ENCODE measurements at regions not wholly inside any gene's neighbourhood (a gene's known extent, or its start where the extent isn't known, plus 50 kb on each side); places are given as distances from the start of the nearest gene placed in this dataset.
A peak's percentile ranks its signal among the peaks of the same experiment; 100 is the strongest.
"Not testable (repeated sequence)": the region's sequence is repeated elsewhere in the genome, so short reads cannot be mapped to it uniquely, and the experiment has no call there.

GRCh38 chr9:90201766-90202165 is 440.9 kb downstream of the DIRAS2 start:
- peak overlapping the region in 1 of 4 donors; percentile 32 for H3K27ac ChIP-seq
- intact Hi-C loops (cut with DNase I; ENCODE audit: low total_unique reads) (no loop called here), in situ Hi-C loops (cut with MboI; ENCODE audit: low pct_ligation_motif_present in 1 of 4, low pct_unique_long_range_greater_than_20kb in 1 of 4, low sequenced_read_pairs in 3 of 4) (no loop called here)

GRCh38 chr9:90204128-90204831 is 438.3 kb downstream of the DIRAS2 start:
- H3K4me1 ChIP-seq = peaks cover 0 to 11% (median 0%) of the 10 kb centered on the region in 4 donors
- H3K27ac ChIP-seq = no peak overlapping the region
- DNase-seq = no peak
- in situ Hi-C loops (cut with MboI; ENCODE audit: low pct_ligation_motif_present in 1 of 4, low pct_unique_long_range_greater_than_20kb in 1 of 4, low sequenced_read_pairs in 3 of 4) (no loop called here), intact Hi-C loops (cut with DNase I; ENCODE audit: low total_unique reads) (no loop called here)
- no peak overlapping the region for H3K4me3 ChIP-seq
- no peaks in the 10 kb centered on the region for H3K9me3 ChIP-seq
- TF ChIP-seq POLR2A (IDR thresholded peaks at IDR 0.05) (no peak), CTCF (IDR thresholded peaks at IDR 0.05) (no peak), POLR2AphosphoS5 (IDR thresholded peaks at IDR 0.05) (no peak), EP300 (IDR thresholded peaks at IDR 0.05; ENCODE audit: low read depth) (no peak)
- 73 to 75% methylated on average over 3 to 7 of the region's 7 CpGs for WGBS, 2 donors (ENCODE audit: low coverage in 1 of 2)
- H3K36me3 ChIP-seq = no peaks in the 10 kb centered on the region
- H3K27me3 ChIP-seq = no peaks in the 10 kb centered on the region

More at GRCh38 chr9:90201766-90202165, 440.9 kb downstream of the DIRAS2 start:
- Histone ChIP-seq H3K9me3 (no peaks in the 10 kb centered on the region), H3K4me1 (peaks cover 0 to 11% (median 0%) of the 10 kb centered on the region in 4 donors), H3K36me3 (no peaks in the 10 kb centered on the region), H3K27me3 (no peaks in the 10 kb centered on the region), H3K4me3 (no peak overlapping the region)
- TF ChIP-seq POLR2AphosphoS5 (IDR thresholded peaks at IDR 0.05) (no peak), POLR2A (IDR thresholded peaks at IDR 0.05) (no peak), CTCF (IDR thresholded peaks at IDR 0.05) (no peak), EP300 (IDR thresholded peaks at IDR 0.05; ENCODE audit: low read depth) (no peak)
- DNase-seq = no peak
- WGBS, 2 donors (ENCODE audit: low coverage in 1 of 2) = 17 to 33% methylated on average over 2 of the region's 2 CpGs

- H3K4me1 ChIP-seq; H3K27me3 ChIP-seq; in situ Hi-C loops (cut with MboI; ENCODE audit: low pct_ligation_motif_present in 1 of 4, low pct_unique_long_range_greater_than_20kb in 1 of 4, low sequenced_read_pairs in 3 of 4); H3K36me3 ChIP-seq; H3K4me3 ChIP-seq; intact Hi-C loops (cut with DNase I; ENCODE audit: low total_unique reads); H3K27ac ChIP-seq; H3K9me3 ChIP-seq: not testable (repeated sequence)
- peak; percentile 23 for DNase-seq
- 69% methylated on average over 9 of the region's 9 CpGs; no CpG with 5 or more reads in 1 of the 2 donors for WGBS, 2 donors (ENCODE audit: low coverage in 1 of 2)
These were observed 429.6 kb downstream of the DIRAS2 start for GRCh38 chr9:90213045-90213444.

- Histone ChIP-seq H3K27ac (no peak overlapping the region), H3K27me3 (peaks cover 5% of the 10 kb centered on the region), H3K36me3 (no peaks in the 10 kb centered on the region), H3K4me1 (peaks cover 0 to 6% (median 3%) of the 10 kb centered on the region in 4 donors), H3K9me3 (no peaks in the 10 kb centered on the region), H3K4me3 (peak overlapping the region in 1 of 4 donors; percentile 16)
- intact Hi-C loops (cut with DNase I; ENCODE audit: low total_unique reads) (no loop called here), in situ Hi-C loops (cut with MboI; ENCODE audit: low pct_ligation_motif_present in 1 of 4, low pct_unique_long_range_greater_than_20kb in 1 of 4, low sequenced_read_pairs in 3 of 4) (loop anchor here in 2 of 4 donors (5.0 kb wide), 1 partner anchor 77 kb away; no protein-coding TSS in a partner anchor)
- TF ChIP-seq POLR2A (IDR thresholded peaks at IDR 0.05) (no peak), POLR2AphosphoS5 (IDR thresholded peaks at IDR 0.05) (no peak), CTCF (IDR thresholded peaks at IDR 0.05) (peak; percentile 49 to 79 (median 64)), EP300 (IDR thresholded peaks at IDR 0.05; ENCODE audit: low read depth) (no peak)
- WGBS, 2 donors (ENCODE audit: low coverage in 1 of 2) = 35 to 61% methylated on average over 3 to 27 of the region's 27 CpGs
- peak; percentile 41 for DNase-seq
These were observed 423.0 kb downstream of the DIRAS2 start for GRCh38 chr9:90219548-90220118.

- H3K4me1 ChIP-seq; intact Hi-C loops (cut with DNase I; ENCODE audit: low total_unique reads); H3K36me3 ChIP-seq; H3K27me3 ChIP-seq; DNase-seq; H3K4me3 ChIP-seq; H3K9me3 ChIP-seq; H3K27ac ChIP-seq: not testable (repeated sequence)
- in situ Hi-C loops (cut with MboI; ENCODE audit: low pct_ligation_motif_present in 1 of 4, low pct_unique_long_range_greater_than_20kb in 1 of 4, low sequenced_read_pairs in 3 of 4) = loop anchor here in 1 of 4 donors (5.0 kb wide), 1 partner anchor 80 kb away; no protein-coding TSS in a partner anchor
- WGBS, 2 donors (ENCODE audit: low coverage in 1 of 2) = 75% methylated on average over 18 of the region's 18 CpGs; no CpG with 5 or more reads in 1 of the 2 donors
These were observed 420.7 kb downstream of the DIRAS2 start for GRCh38 chr9:90221899-90222298.
